Right cardiac atrium (tissue), 5 donors: ENCODE measurements at regions not wholly inside any gene's neighbourhood (a gene's known extent, or its start where the extent isn't known, plus 50 kb on each side); places are given as distances from the start of the nearest gene placed in this dataset.
"Not testable (repeated sequence)": the region's sequence is repeated elsewhere in the genome, so short reads cannot be mapped to it uniquely, and the experiment has no call there.

ENCODE experiments used
- ATAC-seq, 2 donors: fragments of 200-7000 bp; cut with Tn5 transposase; one replicate each; pipeline versions ENCODE4 v1.8.0 to v1.9.1; 2020; ENCODE audit warnings: moderate library complexity in 2 of 2, mild to moderate bottlenecking in 1 of 2
- DNase-seq, 3 donors: peaks; one replicate each; pipeline ENCODE4 v3.0.0-alpha.2; 2020
- H3K27ac ChIP-seq: one replicate; pipeline ENCODE4 v1.5.1; 2013; ENCODE audit warnings: mild to moderate bottlenecking, low read length, control low read depth, moderate library complexity
- H3K27me3 ChIP-seq: one replicate; pipeline ENCODE4 v1.6.1; 2013; ENCODE audit not compliant: control insufficient read depth, insufficient read depth
- H3K4me1 ChIP-seq: one replicate; pipeline ENCODE4 v1.6.1; 2013; ENCODE audit warnings: low read length; ENCODE audit not compliant: control insufficient read depth, insufficient read depth
- H3K4me3 ChIP-seq: one replicate; pipeline ENCODE4 v1.5.1; 2013; ENCODE audit warnings: low read length, control low read depth
- H3K9me3 ChIP-seq: one replicate; pipeline ENCODE4 v1.6.1; 2013; ENCODE audit warnings: low read length; ENCODE audit not compliant: control insufficient read depth
- WGBS: extraction: QIAGEN DNeasy Blood & Tissue Kit; methylation state at CpG from one replicate; pipeline ENCODE4 v1.1.7; 2013; 5-methylcytosine and 5-hydroxymethylcytosine counted together
- intact Hi-C, 4 donors: fragments of 100-400 bp; cut with DNase I; formaldehyde crosslinking; loops; one replicate each; pipeline versions ENCODE4 v1.11.0 to v1.14.0; 2022 to 2023
- donor health status: healthy with polysubstance abuse.
- donor health status: DM: no; HTN: yes; CAD: no.
- donor health status: DM: no; HTN: no; CAD: no.
- donor health status: DM: no; HTN: yes; CAD: no; lungs with severe emphysema.
- donor health status: DM: yes; HTN: yes; CAD: no.

- no peak for DNase-seq
- no peaks in the 10 kb centered on the region for H3K27me3 ChIP-seq
- ATAC-seq = no peak
- no peaks in the 10 kb centered on the region for H3K9me3 ChIP-seq
- intact Hi-C loops = no loop called here
- no peaks in the 10 kb centered on the region for H3K4me1 ChIP-seq
- WGBS = 79% methylated on average over 5 of the region's 5 CpGs
- no peak overlapping the region for H3K4me3 ChIP-seq
- no peak overlapping the region for H3K27ac ChIP-seq
These were observed 843.0 kb upstream of the ATXN8OS start for GRCh38 chr13:69264362-69265334.

GRCh38 chr13:69243366-69243765 lies 864.3 kb upstream of the ATXN8OS start:
- WGBS = 78% methylated on average over 1 of the region's 1 CpG
- Histone ChIP-seq H3K9me3 (no peaks in the 10 kb centered on the region), H3K27me3 (no peaks in the 10 kb centered on the region), H3K27ac (no peak overlapping the region), H3K4me3 (no peak overlapping the region), H3K4me1 (no peaks in the 10 kb centered on the region)
- intact Hi-C loops = no loop called here
- DNase-seq (no peak), ATAC-seq (no peak)

GRCh38 chr13:69234171-69234570 lies 873.5 kb upstream of the ATXN8OS start:
- no peak overlapping the region for H3K27ac ChIP-seq
- intact Hi-C loops = no loop called here

GRCh38 chr13:69226427-69226826 lies 881.2 kb upstream of the ATXN8OS start:
- Histone ChIP-seq H3K27ac (no peak overlapping the region), H3K9me3 (no peaks in the 10 kb centered on the region), H3K4me1 (no peaks in the 10 kb centered on the region), H3K4me3 (no peak overlapping the region), H3K27me3 (no peaks in the 10 kb centered on the region)
- WGBS = 92% methylated on average over 2 of the region's 2 CpGs
- ATAC-seq (no peak), DNase-seq (no peak)
- intact Hi-C loops = no loop called here

More at GRCh38 chr13:69234171-69234570, 873.5 kb upstream of the ATXN8OS start:
- no peaks in the 10 kb centered on the region for H3K27me3 ChIP-seq
- no peak for DNase-seq
- H3K4me3 ChIP-seq = no peak overlapping the region
- no peaks in the 10 kb centered on the region for H3K9me3 ChIP-seq
- no peak for ATAC-seq
- no peaks in the 10 kb centered on the region for H3K4me1 ChIP-seq

- DNase-seq = peak in 1 of 3 donors; percentile 22
- 90% methylated on average over 22 of the region's 22 CpGs for WGBS
These were observed 885.8 kb upstream of the ATXN8OS start for GRCh38 chr13:69221633-69222498.

GRCh38 chr13:69213396-69213795 lies 894.2 kb upstream of the ATXN8OS start:
- ATAC-seq (no peak), DNase-seq (no peak)
- 44% methylated on average over 4 of the region's 4 CpGs for WGBS
- no peaks in the 10 kb centered on the region for H3K9me3 ChIP-seq
- no peaks in the 10 kb centered on the region for H3K4me1 ChIP-seq
- H3K27ac ChIP-seq = no peak overlapping the region
- H3K27me3 ChIP-seq = no peaks in the 10 kb centered on the region
- intact Hi-C loops = no loop called here
- H3K4me3 ChIP-seq = no peak overlapping the region

More at GRCh38 chr13:69221633-69222498, 885.8 kb upstream of the ATXN8OS start:
- H3K27me3 ChIP-seq, H3K4me3 ChIP-seq, H3K4me1 ChIP-seq, ATAC-seq, H3K9me3 ChIP-seq, H3K27ac ChIP-seq, intact Hi-C loops: not testable (repeated sequence)

- Histone ChIP-seq H3K4me1 (no peaks in the 10 kb centered on the region), H3K27ac (no peak overlapping the region), H3K9me3 (no peaks in the 10 kb centered on the region), H3K27me3 (no peaks in the 10 kb centered on the region), H3K4me3 (no peak overlapping the region)
- no peak for ATAC-seq
- DNase-seq = no peak
- intact Hi-C loops = no loop called here
- WGBS = 71% methylated on average over 2 of the region's 2 CpGs
These were observed 903.0 kb upstream of the ATXN8OS start for GRCh38 chr13:69204620-69205019.

- H3K9me3 ChIP-seq = no peaks in the 10 kb centered on the region
- no peak overlapping the region for H3K27ac ChIP-seq
- WGBS = 83% methylated on average over 1 of the region's 1 CpG
- H3K4me3 ChIP-seq = no peak overlapping the region
- intact Hi-C loops = no loop called here
- no peaks in the 10 kb centered on the region for H3K27me3 ChIP-seq
- DNase-seq (no peak), ATAC-seq (no peak)
- H3K4me1 ChIP-seq = no peaks in the 10 kb centered on the region
These were observed 904.6 kb upstream of the ATXN8OS start for GRCh38 chr13:69202996-69203395.

GRCh38 chr13:69199664-69200063 lies 908.0 kb upstream of the ATXN8OS start:
- DNase-seq = no peak
- ATAC-seq = no peak
- Histone ChIP-seq H3K4me1 (no peaks in the 10 kb centered on the region), H3K27ac (no peak overlapping the region), H3K4me3 (no peak overlapping the region), H3K27me3 (no peaks in the 10 kb centered on the region), H3K9me3 (no peaks in the 10 kb centered on the region)
- intact Hi-C loops = no loop called here
- WGBS = 15% methylated on average over 5 of the region's 5 CpGs

GRCh38 chr13:69198706-69199105 lies 908.9 kb upstream of the ATXN8OS start:
- Histone ChIP-seq H3K27me3 (no peaks in the 10 kb centered on the region), H3K4me3 (no peak overlapping the region), H3K27ac (no peak overlapping the region), H3K9me3 (no peaks in the 10 kb centered on the region), H3K4me1 (no peaks in the 10 kb centered on the region)
- ATAC-seq = no peak
- 83% methylated on average over 2 of the region's 2 CpGs for whole genome bisulfite sequencing
- intact Hi-C loops = no loop called here
- no peak for DNase-seq

- DNase-seq (no peak), ATAC-seq (no peak)
- Histone ChIP-seq H3K9me3 (no peaks in the 10 kb centered on the region), H3K4me1 (no peaks in the 10 kb centered on the region), H3K27me3 (no peaks in the 10 kb centered on the region), H3K27ac (no peak overlapping the region), H3K4me3 (no peak overlapping the region)
- WGBS = 68% methylated on average over 1 of the region's 1 CpG
- intact Hi-C loops = no loop called here
These were observed 913.5 kb upstream of the ATXN8OS start for GRCh38 chr13:69194130-69194529.
